ENCODE measurements at regions not wholly inside any gene's neighbourhood (a gene's known extent, or its start where the extent isn't known, plus 50 kb on each side); places are given as distances from the start of the nearest gene placed in this dataset.

GRCh38 chr5:82422751-82423181 lies 144.6 kb upstream of the RPS23 start:
- Histone ChIP-seq H3K9ac (ENCODE audit: low read length) (no peak overlapping the region), H3K36me3 (ENCODE audit: control insufficient read depth in 1 of 2, insufficient read depth in 2 of 2, low read length in 2 of 2) (no peaks in the 10 kb centered on the region), H3K9me3 (ENCODE audit: control insufficient read depth in 1 of 2, insufficient read depth in 1 of 2, low read depth in 1 of 2, low read length in 2 of 2) (no peaks in the 10 kb centered on the region), H3K4me3 (replicated peaks in 1 of 2; ENCODE audit: low read depth in 1 of 2, low read length in 2 of 2) (no peak overlapping the region), H3K27me3 (ENCODE audit: insufficient read depth, low read length) (no peaks in the 10 kb centered on the region), H3K4me2 (ENCODE audit: low read length) (peak overlapping the region; percentile 1; the same call in 1 of the 2 replicates), H3K27ac (ENCODE audit: low read depth, low read length) (no peak overlapping the region), H3K4me1 (ENCODE audit: control insufficient read depth in 1 of 2, insufficient read depth in 2 of 2, low read length in 2 of 2) (peaks cover 0 to 71% of the 10 kb centered on the region in 2 experiments; a peak in 2 of 4 replicates), H2AFZ (ENCODE audit: low read depth, low read length, poor library complexity, severe bottlenecking) (no peak overlapping the region), H3K79me2 (ENCODE audit: insufficient read depth, low read length) (no peaks in the 10 kb centered on the region), H4K20me1 (ENCODE audit: insufficient read depth) (no peaks in the 10 kb centered on the region), H3K9me2 (ENCODE audit: insufficient read depth) (no peaks in the 10 kb centered on the region)
- intact Hi-C loops (cut with micrococcal nuclease) = no loop called here
- DNase-seq (ENCODE audit: low read depth, low spot score) (no peak), ATAC-seq (no peak)
- POLR2A ChIA-PET = no interaction called here
- RAD21 ChIA-PET (ENCODE audit: low non-redundant PET in 1 of 2, low total read pairs in 2 of 2, uncharacterized antibody in 2 of 2, unreplicated experiment in 2 of 2) = no interaction called here
- TF ChIP-seq SIN3A (IDR thresholded peaks at IDR 0.05; ENCODE audit: low read depth) = no peak
- no peak for TF ChIP-seq RAD21 (IDR thresholded peaks at IDR 0.05; ENCODE audit: low read depth)
- no peak for TF ChIP-seq TCF7L2 (IDR thresholded peaks at IDR 0.05; ENCODE audit: borderline replicate concordance, extremely low read depth, insufficient read depth, insufficient read length)
- TF ChIP-seq ZNF274 (IDR thresholded peaks at IDR 0.05; ENCODE audit: low read depth, low read length) = no peak
- TF ChIP-seq CEBPB (IDR thresholded peaks at IDR 0.05; ENCODE audit: low read depth) = no peak
- no peak for TF ChIP-seq SP1 (IDR thresholded peaks at IDR 0.05; ENCODE audit: low read depth)
- TF ChIP-seq CBX3 (IDR thresholded peaks at IDR 0.05; ENCODE audit: low read depth) = no peak
- no peak for TF ChIP-seq POLR2AphosphoS5 (IDR thresholded peaks at IDR 0.05; ENCODE audit: low read depth, low read length)
- TF ChIP-seq ZBTB33 (IDR thresholded peaks at IDR 0.05; ENCODE audit: extremely low read depth, insufficient replicate concordance, low read length) = no peak
- TF ChIP-seq, protein P1, sequence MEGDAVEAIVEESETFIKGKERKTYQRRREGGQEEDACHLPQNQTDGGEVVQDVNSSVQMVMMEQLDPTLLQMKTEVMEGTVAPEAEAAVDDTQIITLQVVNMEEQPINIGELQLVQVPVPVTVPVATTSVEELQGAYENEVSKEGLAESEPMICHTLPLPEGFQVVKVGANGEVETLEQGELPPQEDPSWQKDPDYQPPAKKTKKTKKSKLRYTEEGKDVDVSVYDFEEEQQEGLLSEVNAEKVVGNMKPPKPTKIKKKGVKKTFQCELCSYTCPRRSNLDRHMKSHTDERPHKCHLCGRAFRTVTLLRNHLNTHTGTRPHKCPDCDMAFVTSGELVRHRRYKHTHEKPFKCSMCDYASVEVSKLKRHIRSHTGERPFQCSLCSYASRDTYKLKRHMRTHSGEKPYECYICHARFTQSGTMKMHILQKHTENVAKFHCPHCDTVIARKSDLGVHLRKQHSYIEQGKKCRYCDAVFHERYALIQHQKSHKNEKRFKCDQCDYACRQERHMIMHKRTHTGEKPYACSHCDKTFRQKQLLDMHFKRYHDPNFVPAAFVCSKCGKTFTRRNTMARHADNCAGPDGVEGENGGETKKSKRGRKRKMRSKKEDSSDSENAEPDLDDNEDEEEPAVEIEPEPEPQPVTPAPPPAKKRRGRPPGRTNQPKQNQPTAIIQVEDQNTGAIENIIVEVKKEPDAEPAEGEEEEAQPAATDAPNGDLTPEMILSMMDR (IDR thresholded peaks at IDR 0.05 in 2 of 3, conservative IDR thresholded peaks at IDR 0.05 in 1 of 3; ENCODE audit: borderline replicate concordance in 1 of 3, insufficient read depth in 1 of 3, low read depth in 2 of 3, low read length in 2 of 3) = no peak
- no peak for TF ChIP-seq FOSL1 (IDR thresholded peaks at IDR 0.05; ENCODE audit: low read depth)
- CTCF ChIA-PET = no interaction called here
- BruUV-seq (replicated peaks) = no TSS peak
